Heart left ventricle (tissue), 16 donors: ENCODE measurements at regions not wholly inside any gene's neighbourhood (a gene's known extent, or its start where the extent isn't known, plus 50 kb on each side); places are given as distances from the start of the nearest gene placed in this dataset.

Experiments used
- ATAC-seq, 4 donors: fragments of 200-7000 bp; cut with Tn5 transposase; one replicate each; pipeline ENCODE4 v1.9.1; 2020 to 2022; ENCODE audit warnings: moderate library complexity in 4 of 4, mild to moderate bottlenecking in 3 of 4, moderate number of reproducible peaks in 1 of 4
- DNase-seq, 5 donors: peaks; one replicate each; pipeline ENCODE4 v3.0.0-alpha.2; 2020
- H3K27ac ChIP-seq, 12 donors: fragments of 200-600 bp; sonication (generic) in 4 of 12; one replicate each; pipeline versions ENCODE4 v1.5.0 to v1.8.0; 2016 to 2022; ENCODE audit warnings: mild to moderate bottlenecking in 2 of 12
- H3K27me3 ChIP-seq, 9 donors: fragments of 200-600 bp; sonication (generic) in 2 of 9; one replicate each; pipeline versions ENCODE4 v1.5.1 to v1.8.0; 2016 to 2022; ENCODE audit warnings: mild to moderate bottlenecking in 3 of 9
- H3K36me3 ChIP-seq, 9 donors: fragments of 200-600 bp; sonication (generic) in 2 of 9; one replicate each; pipeline versions ENCODE4 v1.5.0 to v1.8.0; 2018 to 2022; ENCODE audit warnings: mild to moderate bottlenecking in 2 of 9
- H3K4me1 ChIP-seq, 12 donors: fragments of 200-600 bp; sonication (generic) in 4 of 12; one replicate each; pipeline versions ENCODE4 v1.5.0 to v1.8.0; 2016 to 2022; ENCODE audit warnings: mild to moderate bottlenecking in 3 of 12
- H3K4me3 ChIP-seq, 12 donors: fragments of 200-600 bp; sonication (generic) in 4 of 12; one replicate each; pipeline versions ENCODE4 v1.5.0 to v1.8.0; 2017 to 2022; ENCODE audit warnings: mild to moderate bottlenecking in 9 of 12, moderate library complexity in 4 of 12
- H3K9me3 ChIP-seq, 12 donors: fragments of 200-600 bp; sonication (generic) in 4 of 12; one replicate each; pipeline versions ENCODE4 v1.5.0 to v1.8.0; 2016 to 2022; ENCODE audit warnings: mild to moderate bottlenecking in 1 of 12
- POLR2A ChIP-seq, 2 donors: fragments of 450-650 bp; IDR thresholded peaks; one replicate each; pipeline ENCODE4 v1.6.1; 2017; ENCODE audit warnings: antibody characterized with exemption in 2 of 2, mild to moderate bottlenecking in 2 of 2, moderate library complexity in 2 of 2
- WGBS, 4 donors: extraction: QIAGEN DNeasy Blood & Tissue Kit in 2 of 4; methylation state at CpG; one replicate each; pipeline versions ENCODE4 v1.1.5 to v1.1.7; 2013 to 2018; 5-methylcytosine and 5-hydroxymethylcytosine counted together
- intact Hi-C, 10 donors: fragments of 100-400 bp; cut with DNase I; formaldehyde crosslinking; loops; one replicate each; pipeline versions ENCODE4 v1.11.1 to v1.14.2; 2022
- TF ChIP-seq, protein P1 (sequence below), 12 donors: fragments of 200-600 bp; sonication (generic) in 4 of 12; IDR thresholded peaks; one replicate each; pipeline versions ENCODE4 v1.5.0 to v1.8.0; 2018 to 2022; ENCODE audit warnings: antibody characterized with exemption in 12 of 12, mild to moderate bottlenecking in 5 of 12
- donor health status: ischemic (EF 13 %, LVEDD 7.1; RV severe dilation, severe dysfunction).
- donor health status: healthy with polysubstance abuse.
- donor health status: DM: no; HTN: yes; CAD: no.
- donor health status: DM: no; HTN: no; CAD: no.
- donor health status: ischemic (EF 25% LVEDD 6.9; RV normal size, moderate dysfunction).
- donor health status: ischemic (EF 25% LVEDD 5.7; RV mildly dilated, moderate dysfunction).
- donor health status: healthy.
- donor health status: DM: yes; HTN: yes; CAD: no.
- donor health status: ischemic (EF 35%, LVEDD 5.7; RV mildly dilated, moderate dysfunction).
- donor health status: nonischemic (EF 11% LVEDD 7.7; RV severe dilation, severe dysfunction).
- donor health status: DM: yes; HTN: yes; CAD: no.
- donor health status: PGD.
- donor health status: ischemic (EF 29% LVEDD 5.4; RV normal size, mild dysfunction).
- donor health status: nonischemic (EF 23%, LVEDD 6.1; RV moderate dilation, normal function).

DNA sequence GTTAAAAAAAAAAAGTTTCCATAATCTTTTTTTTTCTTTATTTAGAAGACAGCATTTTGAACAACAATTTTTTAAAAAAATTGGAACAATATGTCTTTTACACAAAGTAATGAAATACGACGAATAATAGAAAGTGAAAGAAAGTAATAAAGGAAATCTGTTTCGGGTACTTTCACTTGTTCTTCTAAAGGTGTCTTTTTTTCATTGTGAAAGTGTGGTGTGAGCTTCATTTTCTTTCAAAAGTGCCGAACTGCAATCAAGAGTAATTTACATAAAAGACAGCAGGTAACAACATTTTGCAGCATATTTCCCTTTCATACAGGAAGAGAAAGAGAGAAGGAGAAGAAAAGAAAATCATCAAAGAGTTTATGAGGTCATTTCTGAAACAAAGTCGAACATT lies 159.7 kb upstream of the CDH12 start:
- intact Hi-C loops, result no loop called here
- WGBS, 4 donors, result 73 to 79% (median 76%) methylated on average over 5 of the region's 5 CpGs
- Histone ChIP-seq H3K4me1 (no peaks in the 10 kb centered on the region), H3K36me3 (no peaks in the 10 kb centered on the region), H3K4me3 (peak overlapping the region in 6 of 12 donors; percentile 5 to 47 (median 28)), H3K9me3 (no peaks in the 10 kb centered on the region), H3K27me3 (no peaks in the 10 kb centered on the region), H3K27ac (no peak overlapping the region)
- TF ChIP-seq, protein P1, sequence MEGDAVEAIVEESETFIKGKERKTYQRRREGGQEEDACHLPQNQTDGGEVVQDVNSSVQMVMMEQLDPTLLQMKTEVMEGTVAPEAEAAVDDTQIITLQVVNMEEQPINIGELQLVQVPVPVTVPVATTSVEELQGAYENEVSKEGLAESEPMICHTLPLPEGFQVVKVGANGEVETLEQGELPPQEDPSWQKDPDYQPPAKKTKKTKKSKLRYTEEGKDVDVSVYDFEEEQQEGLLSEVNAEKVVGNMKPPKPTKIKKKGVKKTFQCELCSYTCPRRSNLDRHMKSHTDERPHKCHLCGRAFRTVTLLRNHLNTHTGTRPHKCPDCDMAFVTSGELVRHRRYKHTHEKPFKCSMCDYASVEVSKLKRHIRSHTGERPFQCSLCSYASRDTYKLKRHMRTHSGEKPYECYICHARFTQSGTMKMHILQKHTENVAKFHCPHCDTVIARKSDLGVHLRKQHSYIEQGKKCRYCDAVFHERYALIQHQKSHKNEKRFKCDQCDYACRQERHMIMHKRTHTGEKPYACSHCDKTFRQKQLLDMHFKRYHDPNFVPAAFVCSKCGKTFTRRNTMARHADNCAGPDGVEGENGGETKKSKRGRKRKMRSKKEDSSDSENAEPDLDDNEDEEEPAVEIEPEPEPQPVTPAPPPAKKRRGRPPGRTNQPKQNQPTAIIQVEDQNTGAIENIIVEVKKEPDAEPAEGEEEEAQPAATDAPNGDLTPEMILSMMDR (IDR thresholded peaks at IDR 0.05), result no peak
- TF ChIP-seq POLR2A (IDR thresholded peaks at IDR 0.05), result no peak
- DNase-seq (no peak), ATAC-seq (no peak)

DNA sequence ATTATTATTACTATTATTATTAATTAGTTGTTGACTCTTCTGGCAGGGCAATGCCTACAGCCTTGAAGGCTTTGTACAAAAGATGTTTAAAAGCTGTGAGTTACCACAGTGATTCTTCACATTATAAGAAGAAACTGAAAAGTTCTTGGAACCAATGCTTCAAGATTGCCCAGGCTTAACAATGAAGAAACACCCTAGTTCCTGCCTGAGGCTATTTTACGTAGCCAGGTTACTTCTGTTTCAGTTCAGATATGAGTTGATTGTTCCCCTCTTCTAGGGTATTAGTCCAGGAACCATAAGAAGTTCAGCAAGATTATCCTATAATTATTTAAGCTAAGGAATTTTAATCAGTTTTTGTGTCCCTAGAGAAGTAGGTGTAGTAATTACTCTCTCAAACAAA lies 154.6 kb upstream of the CDH12 start:
- H3K4me3 ChIP-seq, result no peak overlapping the region
- DNase-seq (no peak), ATAC-seq (no peak)
- H3K4me1 ChIP-seq, result no peaks in the 10 kb centered on the region
- no peaks in the 10 kb centered on the region for H3K27me3 ChIP-seq
- H3K9me3 ChIP-seq, result no peaks in the 10 kb centered on the region
- 73 to 86% (median 82%) methylated on average over 1 of the region's 1 CpG for WGBS, 4 donors
- TF ChIP-seq POLR2A (IDR thresholded peaks at IDR 0.05), result no peak
- TF ChIP-seq, protein P1 (IDR thresholded peaks at IDR 0.05), result no peak
- intact Hi-C loops, result no loop called here
- H3K27ac ChIP-seq, result no peak overlapping the region
- no peaks in the 10 kb centered on the region for H3K36me3 ChIP-seq

DNA sequence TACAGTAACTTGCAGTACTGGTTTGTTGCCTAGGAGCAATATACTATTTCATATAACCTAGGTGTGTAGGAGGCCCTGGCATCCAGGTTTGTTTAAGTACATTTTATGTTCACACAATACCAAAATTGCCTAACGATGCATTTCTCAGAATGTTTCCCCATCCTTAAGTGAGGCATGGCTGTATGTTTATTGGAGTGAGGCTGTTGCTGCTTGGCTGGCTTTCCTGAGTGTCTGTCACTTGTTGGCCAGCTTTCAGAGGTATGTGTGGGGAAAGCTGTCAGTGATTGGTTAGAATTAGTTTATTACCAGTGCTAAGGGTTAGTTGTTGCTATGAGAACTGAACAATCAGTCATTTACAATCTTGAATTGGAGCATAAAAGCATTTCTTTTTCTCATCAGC lies 154.1 kb upstream of the CDH12 start:
- DNase-seq (peak in 1 of 5 donors; percentile 20), ATAC-seq (peak in 2 of 4 donors; percentile 41 to 44)
- H3K36me3 ChIP-seq, result no peaks in the 10 kb centered on the region
- H3K27ac ChIP-seq, result no peak overlapping the region
- H3K4me1 ChIP-seq, result no peaks in the 10 kb centered on the region
- H3K9me3 ChIP-seq, result no peaks in the 10 kb centered on the region
- 40 to 61% (median 45%) methylated on average over 1 of the region's 1 CpG for WGBS, 4 donors
- TF ChIP-seq POLR2A (IDR thresholded peaks at IDR 0.05), result no peak
- TF ChIP-seq, protein P1 (IDR thresholded peaks at IDR 0.05), result no peak
- H3K4me3 ChIP-seq, result no peak overlapping the region
- intact Hi-C loops, result no loop called here
- H3K27me3 ChIP-seq, result no peaks in the 10 kb centered on the region

DNA sequence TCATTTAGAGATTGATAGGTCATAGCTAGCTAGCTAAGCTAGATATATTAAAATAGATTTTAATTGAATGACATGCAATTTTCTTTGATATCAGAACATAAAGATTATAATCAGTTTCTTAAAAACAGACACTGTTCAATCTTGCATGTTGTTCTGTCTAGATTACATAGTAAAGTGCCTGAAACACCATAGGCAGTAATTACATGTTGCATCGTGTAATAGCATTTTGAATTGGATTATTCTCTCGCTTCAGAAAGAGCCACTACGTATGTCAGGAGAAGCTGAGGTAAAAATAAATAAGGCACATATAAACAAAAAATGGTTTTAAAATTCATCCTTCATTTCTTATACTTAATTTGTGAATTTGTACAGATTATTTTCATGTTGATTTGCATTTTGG lies 148.0 kb upstream of the CDH12 start:
- Histone ChIP-seq H3K27ac (no peak overlapping the region), H3K4me3 (no peak overlapping the region), H3K9me3 (no peaks in the 10 kb centered on the region), H3K4me1 (no peaks in the 10 kb centered on the region), H3K36me3 (no peaks in the 10 kb centered on the region), H3K27me3 (no peaks in the 10 kb centered on the region)
- 90 to 92% (median 91%) methylated on average over 3 of the region's 3 CpGs for WGBS, 4 donors
- TF ChIP-seq POLR2A (IDR thresholded peaks at IDR 0.05), result no peak
- TF ChIP-seq, protein P1 (IDR thresholded peaks at IDR 0.05), result no peak
- no peak for DNase-seq
- intact Hi-C loops, result no loop called here
- ATAC-seq, result no peak
